Cerebellar cortex (tissue), 1 donor: ENCODE measurements at regions not wholly inside any gene's neighbourhood (a gene's known extent, or its start where the extent isn't known, plus 50 kb on each side); places are given as distances from the start of the nearest gene placed in this dataset.

Experiments used
- DNase-seq: peaks from one replicate; pipeline ENCODE4 v3.0.0-alpha.2; 2015; ENCODE audit warnings: low spot score

GRCh38 chr19:30898353-30899103 is 450.7 kb downstream of the TSHZ3 start:
- no peak for DNase-seq

GRCh38 chr19:30897553-30897952 is 451.7 kb downstream of the TSHZ3 start:
- DNase-seq: no peak

GRCh38 chr19:30897034-30897433 is 452.2 kb downstream of the TSHZ3 start:
- no peak for DNase-seq

- DNase-seq: no peak
Measured at GRCh38 chr19:30896554-30896953, 452.7 kb downstream of the TSHZ3 start.

GRCh38 chr19:30895946-30896345 is 453.3 kb downstream of the TSHZ3 start:
- DNase-seq: no peak

- no peak for DNase-seq
Measured at GRCh38 chr19:30891051-30891450, 458.2 kb downstream of the TSHZ3 start.

- no peak for DNase-seq
Measured at GRCh38 chr19:30890033-30890432, 459.2 kb downstream of the TSHZ3 start.

- DNase-seq: no peak
Measured at GRCh38 chr19:30888937-30889336, 460.3 kb downstream of the TSHZ3 start.

- no peak for DNase-seq
Measured at GRCh38 chr19:30887042-30887441, 462.2 kb downstream of the TSHZ3 start.

GRCh38 chr19:30886222-30886621 is 463.0 kb downstream of the TSHZ3 start:
- no peak for DNase-seq

GRCh38 chr19:30884146-30884812 is 465.0 kb downstream of the TSHZ3 start:
- DNase-seq: no peak

- no peak for DNase-seq
Measured at GRCh38 chr19:30883071-30883470, 466.2 kb downstream of the TSHZ3 start.

GRCh38 chr19:30882411-30883005 is 466.7 kb downstream of the TSHZ3 start:
- no peak for DNase-seq

- no peak for DNase-seq
Measured at GRCh38 chr19:30881930-30882329, 467.3 kb downstream of the TSHZ3 start.

- no peak for DNase-seq
Measured at GRCh38 chr19:30881281-30881680, 468.0 kb downstream of the TSHZ3 start.

- no peak for DNase-seq
Measured at GRCh38 chr19:30880551-30880950, 468.7 kb downstream of the TSHZ3 start.

- DNase-seq: no peak
Measured at GRCh38 chr19:30880151-30880550, 469.1 kb downstream of the TSHZ3 start.

GRCh38 chr19:30879736-30880135 is 469.5 kb downstream of the TSHZ3 start:
- no peak for DNase-seq

GRCh38 chr19:30879225-30879624 is 470.0 kb downstream of the TSHZ3 start:
- no peak for DNase-seq

- no peak for DNase-seq
Measured at GRCh38 chr19:30878495-30878894, 470.7 kb downstream of the TSHZ3 start.

GRCh38 chr19:30877661-30878113 is 471.5 kb downstream of the TSHZ3 start:
- no peak for DNase-seq

GRCh38 chr19:30873691-30874090 is 475.5 kb downstream of the TSHZ3 start:
- no peak for DNase-seq

- no peak for DNase-seq
Measured at GRCh38 chr19:30873003-30873402, 476.2 kb downstream of the TSHZ3 start.
